T-helper 2 cell treated with Interferon-gamma antibody and Interleukin-4, amounts not matched to agents 100 ng/mL and 5 ng/mL, for 36 hours (primary cell): ENCODE measurements at regions not wholly inside any gene's neighbourhood (a gene's known extent, or its start where the extent isn't known, plus 50 kb on each side); places are given as distances from the start of the nearest gene placed in this dataset.
"Not testable (repeated sequence)": the region's sequence is repeated elsewhere in the genome, so short reads cannot be mapped to it uniquely, and the experiment has no call there.

ENCODE experiments used
- intact Hi-C: fragments of 100-400 bp; cut with micrococcal nuclease; formaldehyde crosslinking; loops from one replicate; pipeline ENCODE4 v1.15.1; 2023

DNA sequence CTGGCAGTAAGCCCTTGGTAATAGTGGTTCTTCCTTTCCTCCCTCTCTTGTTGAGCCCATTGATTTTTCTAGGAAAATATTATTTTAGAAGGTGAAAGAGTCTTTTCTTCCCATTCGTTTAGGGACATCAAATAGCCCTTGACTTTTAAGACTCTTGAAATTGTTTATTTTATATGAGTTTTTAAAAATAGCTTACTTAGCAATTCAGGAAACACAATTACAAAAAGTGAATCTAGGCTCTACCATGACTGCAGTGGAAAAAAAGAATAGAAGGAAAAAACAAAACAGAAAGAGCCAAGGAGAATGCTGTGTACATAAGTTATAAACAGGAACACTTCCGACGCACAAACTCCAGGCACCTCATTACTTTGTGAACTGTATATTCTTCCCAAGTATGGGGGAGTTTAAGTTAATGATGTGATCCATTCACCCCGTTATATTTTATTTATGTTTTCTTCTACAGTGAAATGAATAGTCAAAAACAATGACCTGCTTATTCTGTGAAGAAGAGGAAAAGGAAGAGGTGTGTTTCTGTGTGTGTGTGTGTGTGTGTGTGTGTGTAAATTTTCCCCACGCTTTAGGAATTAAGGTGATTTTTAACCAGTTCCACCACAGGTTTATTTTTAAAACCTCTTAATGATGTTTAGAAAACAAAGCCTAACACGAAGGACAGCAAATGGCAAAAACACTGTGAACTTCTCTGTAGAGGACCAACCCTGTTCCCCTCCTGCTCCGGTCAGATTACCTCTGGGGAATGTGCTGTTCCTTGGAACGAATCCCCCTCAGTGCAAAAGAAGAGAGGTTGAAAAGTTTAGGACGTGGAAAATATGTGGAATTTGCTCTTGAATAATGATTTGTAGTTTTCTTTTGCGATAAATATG is 266.3 kb downstream of the KLF5 start:
- intact Hi-C loops = no loop called here

DNA sequence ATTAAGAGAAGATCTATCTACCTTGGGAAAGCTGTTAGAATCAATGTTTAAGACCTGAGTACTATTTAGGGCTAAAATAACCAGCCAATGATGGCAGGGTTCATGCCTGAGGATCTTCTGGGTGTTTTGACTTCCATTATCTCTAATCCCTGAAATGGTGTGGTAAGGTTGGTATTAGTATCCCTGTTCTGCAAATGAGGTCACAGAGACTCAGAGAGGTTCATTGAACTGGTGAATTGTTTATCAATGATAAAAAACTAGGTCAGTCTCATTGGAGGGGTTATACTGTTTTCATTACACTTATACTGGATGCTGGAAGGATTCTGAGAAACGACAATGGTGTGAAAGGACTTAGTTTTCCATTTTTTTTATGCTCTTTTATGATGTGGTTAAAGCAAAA is 264.8 kb downstream of the KLF5 start:
- intact Hi-C loops = no loop called here

DNA sequence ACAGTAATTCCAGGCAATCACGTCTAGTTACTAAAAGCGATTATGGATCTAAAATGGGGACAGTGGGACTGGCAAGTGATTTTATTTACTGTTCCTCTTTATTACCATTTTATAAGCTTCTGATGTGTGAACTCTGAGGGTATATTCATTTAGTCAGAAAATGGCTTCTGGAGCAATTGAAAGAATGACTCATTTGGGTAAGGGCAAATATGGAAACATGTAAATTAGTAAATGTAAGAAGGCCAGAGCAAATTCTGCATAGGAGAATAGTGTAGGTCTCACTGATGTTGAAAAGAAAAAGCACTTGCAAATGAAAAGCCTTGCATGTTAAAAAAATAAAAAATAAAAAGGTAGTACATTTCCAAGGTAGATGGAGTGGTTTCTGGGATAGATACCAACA is 262.2 kb downstream of the KLF5 start:
- intact Hi-C loops = no loop called here

DNA sequence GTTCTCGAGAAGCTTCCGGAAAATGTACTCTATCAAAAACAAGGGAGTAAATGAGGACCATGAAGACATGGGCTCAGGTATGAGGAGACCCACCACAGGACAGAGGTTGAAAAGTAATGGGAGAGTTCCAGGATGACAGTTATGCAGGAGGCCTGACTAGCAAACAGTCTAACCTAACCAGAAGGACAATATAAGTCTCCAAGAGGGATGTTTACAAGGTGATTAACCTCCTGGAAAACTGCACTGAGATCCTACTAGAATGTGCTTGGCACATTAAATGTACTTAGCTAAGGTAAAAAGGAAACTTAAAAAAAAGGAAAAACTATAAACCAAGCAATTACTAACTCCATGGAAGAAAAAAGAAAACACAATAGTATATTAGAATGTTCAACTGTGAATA is 258.3 kb downstream of the KLF5 start:
- intact Hi-C loops = no loop called here

DNA sequence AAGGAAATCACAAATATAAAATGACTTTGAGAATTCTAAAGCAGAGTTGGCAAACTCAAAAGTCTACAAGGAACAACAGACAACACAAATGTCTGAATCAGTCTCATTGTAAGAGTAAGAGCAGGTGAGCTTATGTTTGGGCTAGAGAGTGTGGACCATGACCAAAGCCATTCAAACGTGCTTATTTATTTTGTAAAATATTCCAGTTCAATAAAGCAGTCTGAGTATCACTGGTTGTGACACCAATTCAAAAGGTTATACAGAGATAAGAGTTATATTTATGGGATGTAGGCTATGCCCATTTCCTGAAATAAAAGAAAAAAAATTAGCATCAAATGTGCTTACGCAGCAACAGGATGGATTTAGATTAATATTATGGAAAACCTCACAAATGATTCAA is 251.6 kb downstream of the KLF5 start:
- intact Hi-C loops = no loop called here

DNA sequence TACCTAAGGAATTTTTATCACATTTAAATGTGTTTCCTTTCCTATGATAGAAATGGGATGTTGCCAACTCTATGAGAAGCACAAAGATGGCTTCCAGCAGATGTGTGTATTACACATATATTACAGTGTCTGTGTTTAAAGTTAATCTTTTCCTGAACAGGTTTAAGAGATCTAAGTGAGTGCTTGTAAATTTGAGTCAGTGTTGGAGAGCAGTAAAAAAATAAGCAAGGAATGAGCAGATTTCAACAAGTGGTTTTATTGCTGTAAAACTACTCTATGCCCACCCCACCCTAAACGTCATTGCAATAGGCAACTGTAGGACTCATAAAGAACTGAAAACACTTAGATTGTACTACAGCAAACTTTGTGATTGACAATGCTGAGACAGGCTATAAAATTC is 248.7 kb downstream of the KLF5 start:
- intact Hi-C loops = no loop called here

DNA sequence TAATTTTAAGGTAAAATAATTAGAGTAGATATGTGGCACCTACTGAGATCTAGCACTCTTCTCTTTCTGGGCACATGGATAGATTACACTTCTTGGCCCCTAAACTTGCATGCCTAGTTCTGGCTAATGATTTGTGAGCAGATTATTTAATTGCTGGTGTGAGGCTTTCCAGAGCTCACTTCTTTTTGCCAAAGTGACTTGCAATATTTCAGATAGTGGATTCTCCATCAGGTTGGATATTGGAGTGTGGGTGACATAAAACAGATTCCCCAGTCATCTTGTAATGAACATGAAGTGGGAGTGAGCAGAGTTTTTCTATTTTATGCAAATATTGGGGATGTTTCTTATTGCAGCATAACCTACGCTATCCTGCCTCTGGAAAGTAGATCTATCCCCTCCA is 247.9 kb downstream of the KLF5 start:
- intact Hi-C loops = no loop called here

DNA sequence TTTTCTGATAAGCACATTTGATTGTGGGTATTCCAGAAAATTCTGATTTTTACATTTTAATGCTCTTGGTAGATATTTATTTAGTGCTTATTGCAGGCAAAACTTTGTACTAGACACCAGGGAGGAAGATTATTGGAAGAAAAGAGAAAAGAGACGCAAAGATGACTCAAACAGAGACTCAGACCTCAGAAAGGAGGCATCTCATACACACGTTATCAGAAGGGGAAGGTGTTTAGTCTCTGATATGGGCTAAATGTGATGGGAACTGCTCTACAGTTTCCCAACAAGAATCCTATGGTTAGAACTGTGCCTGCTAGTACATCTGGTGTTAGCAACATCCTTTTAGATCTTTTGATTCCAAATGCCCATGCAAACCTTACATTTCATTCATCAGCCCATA is 245.6 kb downstream of the KLF5 start:
- intact Hi-C loops = no loop called here

DNA sequence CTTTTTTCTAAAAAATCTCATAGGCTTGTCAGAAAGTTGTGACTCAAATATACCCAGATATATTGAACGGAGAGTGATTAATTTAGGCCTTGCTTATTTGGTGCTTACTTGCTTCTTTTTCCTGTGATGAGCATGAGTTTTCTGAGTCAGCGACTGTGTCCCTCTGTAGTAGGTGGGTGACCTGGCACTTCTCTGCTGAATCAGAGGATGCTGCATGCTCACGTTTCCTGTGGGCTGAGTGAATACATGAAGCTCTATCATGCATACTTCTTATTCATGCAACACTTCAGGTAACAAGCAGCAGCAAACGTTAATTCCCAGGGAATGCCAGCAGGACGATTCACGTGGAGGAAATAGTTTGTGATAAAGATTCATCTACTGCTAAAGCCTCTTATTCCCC is 245.0 kb downstream of the KLF5 start:
- intact Hi-C loops = no loop called here

DNA sequence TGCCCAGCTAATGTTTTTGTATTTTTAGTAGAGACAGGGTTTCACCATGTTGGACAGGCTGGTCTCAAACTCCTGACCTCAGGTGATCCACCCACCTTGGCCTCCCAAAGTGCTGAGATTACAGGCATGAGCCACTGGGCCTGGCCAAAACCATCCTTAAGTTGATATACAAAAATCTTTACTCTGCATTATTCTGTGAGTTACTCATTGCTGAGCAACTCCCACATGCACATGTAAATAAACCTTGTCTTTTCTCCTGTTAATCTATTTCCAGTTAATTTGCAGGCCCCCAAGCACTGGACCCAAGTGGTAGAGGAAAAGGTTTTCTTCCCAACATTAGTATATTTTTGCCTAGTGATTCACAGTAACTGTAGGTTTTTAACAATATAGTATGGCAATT is 242.8 kb downstream of the KLF5 start:
- intact Hi-C loops = not testable (repeated sequence)

DNA sequence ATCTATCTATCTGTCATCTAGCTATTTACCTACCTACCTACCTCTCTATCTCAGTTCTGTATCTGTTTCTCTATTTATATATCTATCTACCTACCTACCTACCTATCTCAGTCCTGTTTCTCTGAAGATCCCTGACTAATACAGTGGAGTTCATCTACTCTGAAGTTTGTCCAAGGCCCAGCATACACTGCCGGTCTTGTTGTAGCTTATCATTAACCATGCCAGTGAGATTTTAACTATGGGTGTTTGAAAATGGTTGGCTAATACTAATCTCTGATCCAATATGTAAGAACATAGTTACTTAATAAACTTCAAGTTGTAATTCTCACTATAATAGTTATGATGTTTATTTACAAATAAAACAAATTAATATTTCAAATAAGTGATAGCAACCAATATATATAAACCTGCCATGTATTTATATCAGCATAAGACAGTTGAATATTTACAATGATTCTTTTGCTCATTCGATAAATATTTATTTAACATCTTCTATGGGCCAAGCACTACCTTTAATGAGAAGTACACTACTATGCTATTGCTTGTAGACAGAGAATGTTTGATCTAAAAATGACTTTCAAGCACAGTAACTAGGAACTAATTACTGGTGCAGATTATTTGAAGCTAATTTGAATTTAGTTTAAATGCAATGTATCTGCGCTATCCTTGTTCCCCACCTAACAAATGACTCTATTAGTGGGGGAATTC is 242.1 kb downstream of the KLF5 start:
- intact Hi-C loops = no loop called here

DNA sequence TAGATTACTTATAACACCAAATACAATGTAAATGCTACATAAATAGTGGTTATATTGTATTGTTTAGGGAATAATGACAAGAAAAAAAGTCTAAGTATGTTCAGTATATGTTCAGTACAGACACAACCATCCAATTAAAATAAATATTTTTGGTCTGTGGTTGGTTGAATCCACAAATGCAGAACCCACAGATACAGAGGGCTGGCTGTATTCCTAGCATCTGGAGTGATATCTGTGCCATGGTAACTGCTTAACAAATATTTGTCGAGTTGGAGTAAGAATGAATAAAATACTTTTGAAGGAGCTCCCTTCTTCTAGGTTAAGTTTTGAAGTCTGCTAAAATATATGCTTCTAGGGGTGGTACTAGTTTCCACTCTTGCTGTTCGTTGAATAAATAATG is 241.0 kb downstream of the KLF5 start:
- intact Hi-C loops = no loop called here

DNA sequence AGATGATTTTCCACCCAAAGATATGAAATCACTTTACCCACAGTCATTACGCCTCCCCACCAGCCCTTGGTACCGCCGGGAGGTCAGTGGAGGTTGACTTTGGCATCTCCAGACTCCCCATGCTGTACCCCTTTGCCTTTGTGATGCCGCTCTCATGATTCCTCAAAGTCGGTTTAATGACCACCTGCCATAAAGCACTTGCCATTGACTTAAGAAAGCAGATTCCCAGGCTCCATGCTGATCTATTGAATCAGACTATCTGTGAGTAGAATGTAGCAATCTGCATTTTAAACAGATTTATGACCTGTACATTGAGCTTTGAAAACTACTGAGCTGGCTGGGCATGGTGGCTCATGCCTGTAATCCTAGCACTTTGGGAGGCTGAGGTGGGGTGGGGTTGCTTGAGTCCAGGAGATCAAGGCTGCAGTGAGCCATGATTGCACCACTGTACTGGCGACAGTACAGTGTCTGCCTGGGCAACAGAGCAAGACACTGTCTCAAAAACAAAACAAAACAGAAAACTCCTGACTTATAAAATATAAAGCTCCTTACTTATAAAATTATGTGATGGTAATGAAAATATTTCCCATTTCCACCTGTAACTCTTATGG is 235.2 kb downstream of the KLF5 start:
- intact Hi-C loops = no loop called here

DNA sequence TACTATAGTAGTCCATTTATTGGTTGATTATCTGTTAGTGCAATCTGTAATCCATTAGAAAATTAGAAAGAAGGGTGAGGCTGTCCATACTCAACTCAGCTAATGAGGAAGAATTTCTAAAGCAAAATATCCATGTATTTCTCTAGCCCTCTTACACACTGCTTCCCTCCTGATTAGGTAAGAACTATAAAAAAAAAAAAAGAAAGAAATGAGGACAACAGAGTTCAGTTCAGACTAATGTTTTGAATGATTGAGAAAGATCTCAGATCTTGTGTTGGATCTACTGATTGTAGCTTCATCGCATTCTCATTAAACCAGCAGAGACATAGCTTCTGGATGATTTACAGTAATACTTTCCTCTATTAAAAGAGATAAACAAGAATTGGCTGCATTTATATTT is 233.3 kb downstream of the KLF5 start:
- intact Hi-C loops = no loop called here

DNA sequence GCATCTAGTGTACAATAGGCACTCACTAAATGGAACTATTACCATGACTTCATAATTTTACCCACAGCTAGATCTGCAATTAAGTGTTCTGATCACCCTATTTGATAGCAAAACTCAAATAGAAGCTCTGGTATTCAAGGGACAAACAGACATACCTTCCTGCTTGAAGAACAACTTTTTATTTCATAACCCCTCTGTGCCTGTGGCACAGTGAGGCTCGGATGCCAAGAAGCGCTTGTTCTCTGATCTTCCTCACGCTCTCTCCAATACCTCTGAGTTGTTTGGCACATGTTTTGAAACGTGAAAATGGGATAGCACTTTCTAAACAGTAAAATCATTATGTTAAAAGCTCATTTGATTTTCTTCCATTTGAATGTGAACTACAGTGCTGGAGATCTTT is 232.0 kb downstream of the KLF5 start:
- intact Hi-C loops = no loop called here

DNA sequence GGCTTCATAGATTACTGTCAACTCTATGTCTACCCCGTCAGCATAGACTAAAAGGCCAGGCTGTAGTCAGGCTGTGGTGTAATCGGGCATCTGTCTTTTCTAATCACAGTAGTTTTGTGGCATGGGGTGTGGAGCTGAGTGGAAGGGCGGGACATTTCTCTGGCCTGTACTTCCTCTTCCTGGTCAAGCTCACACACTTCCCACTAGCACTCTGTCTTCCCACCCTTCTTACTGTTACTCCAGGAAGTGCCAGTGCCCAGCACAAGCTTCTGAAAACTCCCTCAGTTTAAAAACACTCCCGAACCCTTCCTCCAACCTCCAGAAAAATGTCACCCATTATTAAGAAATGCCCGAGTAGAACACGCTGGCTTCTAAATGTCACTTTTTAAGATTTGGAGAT is 229.8 kb downstream of the KLF5 start:
- intact Hi-C loops = no loop called here

DNA sequence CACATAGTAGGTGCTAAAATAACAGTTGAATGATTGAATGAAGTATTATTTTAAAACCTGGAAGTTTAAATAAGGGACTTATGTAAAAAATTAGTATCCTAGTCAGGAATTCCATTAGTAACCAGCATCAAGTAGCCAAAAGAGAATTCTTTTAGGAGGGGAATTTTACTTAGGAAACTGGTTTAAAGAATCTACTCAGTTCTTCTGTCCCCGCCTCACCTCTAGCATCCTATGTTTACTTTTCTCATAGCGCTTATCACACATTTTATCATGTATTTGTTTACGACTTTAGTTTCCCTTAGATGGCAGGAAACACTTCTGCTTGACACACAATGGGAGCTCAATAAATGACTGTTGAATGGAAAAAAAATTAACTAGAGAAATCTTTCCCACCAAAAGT is 229.0 kb downstream of the KLF5 start:
- intact Hi-C loops = no loop called here

DNA sequence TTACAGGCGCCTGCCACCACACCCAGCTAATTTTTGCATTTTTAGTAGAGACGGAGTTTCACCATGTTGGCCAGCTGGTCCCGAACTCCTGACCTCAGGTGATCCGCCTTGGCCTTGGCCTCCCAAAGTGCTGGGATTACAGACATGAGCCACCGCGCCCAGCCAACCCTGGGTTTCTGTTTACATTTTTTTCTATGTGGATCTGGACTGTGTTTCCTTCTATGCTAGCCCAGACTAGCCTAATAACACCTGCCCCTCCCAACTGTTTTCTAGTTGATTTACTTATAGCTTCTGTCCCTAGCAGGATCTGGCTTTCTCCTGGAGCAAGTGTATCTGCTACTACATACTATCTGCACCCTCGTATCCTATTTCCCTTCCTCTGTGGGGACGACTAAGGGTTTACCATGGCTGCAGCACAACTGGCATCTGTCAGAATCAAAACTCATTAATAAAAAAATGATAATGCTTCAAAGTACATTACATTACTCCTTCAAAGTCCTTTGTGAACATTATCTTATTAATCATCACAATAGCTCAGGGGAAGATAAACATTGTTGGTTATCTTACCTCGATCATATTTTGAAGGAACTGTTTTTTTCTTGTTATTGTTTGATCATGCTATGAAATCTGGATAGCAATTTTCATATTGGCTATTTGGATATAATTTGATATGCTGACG is 228.3 kb downstream of the KLF5 start:
- intact Hi-C loops = no loop called here

DNA sequence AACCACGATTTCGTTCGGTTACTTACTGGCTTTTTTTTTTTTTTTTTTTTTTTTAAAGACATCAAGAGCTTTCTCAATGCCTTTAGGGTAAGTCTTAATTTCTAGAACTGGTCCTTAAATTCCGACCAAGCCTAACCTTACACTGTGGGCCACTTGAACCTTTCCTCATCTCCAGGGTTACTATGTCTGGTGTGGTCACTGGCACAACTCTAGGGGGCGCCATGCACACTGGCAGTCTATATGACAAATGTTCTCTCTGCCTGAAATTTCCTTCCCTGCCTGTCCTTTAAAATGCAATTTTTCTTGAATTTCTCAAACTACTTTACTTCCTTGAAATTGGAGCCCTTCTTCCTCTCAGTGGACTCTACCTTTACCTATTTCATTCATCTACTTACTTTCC is 227.4 kb downstream of the KLF5 start:
- intact Hi-C loops = no loop called here

DNA sequence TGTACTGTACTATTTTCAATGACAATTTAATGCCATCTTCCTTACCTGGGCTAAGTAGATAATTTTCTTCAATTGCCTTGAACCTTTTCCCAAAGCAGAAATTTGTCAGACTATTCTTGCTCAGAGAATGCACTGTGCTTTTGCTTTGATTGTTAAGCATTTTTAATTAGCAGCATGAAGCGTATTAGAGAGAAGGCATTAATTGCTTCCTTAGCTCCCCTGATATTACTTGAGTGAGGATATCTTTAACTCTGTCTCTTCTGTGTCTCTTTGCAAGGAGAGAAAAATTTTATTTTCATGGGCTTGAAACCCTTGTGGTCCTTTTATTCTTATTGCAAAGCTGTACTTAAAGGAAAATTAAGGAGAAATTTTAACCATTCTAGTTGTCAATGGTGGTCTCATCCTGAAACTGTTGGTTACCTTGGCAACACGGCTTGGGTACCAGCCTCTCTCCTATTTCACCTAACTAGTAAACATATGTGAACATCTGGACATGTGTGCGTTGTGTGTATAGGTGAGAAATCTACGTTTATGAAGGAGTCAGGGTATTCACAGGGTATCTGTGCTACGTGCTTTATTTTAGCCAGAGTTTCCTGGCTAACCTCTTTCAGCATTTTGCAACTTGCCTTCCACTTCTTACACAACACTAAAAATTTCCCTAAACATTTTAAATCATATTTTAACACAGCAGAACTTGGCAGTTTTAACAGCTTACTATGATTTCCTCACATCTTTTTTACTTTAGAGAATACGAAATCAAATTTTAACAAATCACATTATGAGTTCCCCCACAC is 225.5 kb downstream of the KLF5 start:
- intact Hi-C loops = no loop called here

DNA sequence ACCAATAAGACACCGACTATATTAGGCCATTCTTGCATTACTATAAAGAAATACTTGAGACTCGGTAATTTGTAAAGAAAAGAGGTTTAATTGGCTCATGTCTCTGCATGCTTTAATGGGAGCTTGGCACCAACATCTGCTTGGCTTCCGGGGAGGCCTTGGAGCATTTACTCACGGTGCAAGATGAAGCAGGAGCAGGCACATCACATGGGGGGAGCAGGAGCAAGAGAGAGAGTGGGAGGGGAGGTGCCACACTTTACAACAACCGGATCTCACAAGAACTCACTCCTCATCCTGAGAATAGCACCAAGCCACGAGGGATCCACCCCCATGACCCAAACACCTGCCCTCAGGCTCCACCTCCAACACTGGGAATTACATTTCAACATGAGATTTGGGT is 224.8 kb downstream of the KLF5 start:
- intact Hi-C loops = no loop called here
